HuH-7.5 (cell line): ENCODE measurements at regions not wholly inside any gene's neighbourhood (a gene's known extent, or its start where the extent isn't known, plus 50 kb on each side); places are given as distances from the start of the nearest gene placed in this dataset.

Source experiments
- DNase-seq: peaks from one replicate; pipeline ENCODE4 v3.0.0; 2011; ENCODE audit warnings: low spot score

DNA sequence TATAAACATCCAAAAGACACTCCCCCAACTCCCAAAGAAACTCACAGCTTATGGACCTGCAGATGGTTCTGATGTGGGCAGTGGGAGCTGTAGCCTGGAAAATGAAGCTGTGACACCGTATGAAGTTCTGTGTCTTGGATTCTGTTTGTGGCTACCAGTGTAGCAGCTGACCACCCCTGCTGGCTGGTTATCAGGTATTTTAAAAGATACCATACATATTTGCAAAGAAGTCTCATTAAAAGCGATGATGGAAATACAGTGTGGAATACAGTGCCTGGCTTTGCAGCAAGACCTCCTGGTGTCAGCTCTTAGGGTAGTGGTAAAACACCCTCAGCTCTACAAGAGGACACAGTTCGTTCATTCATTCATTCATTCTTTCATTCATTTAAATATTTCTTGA, 194.3 kb upstream of the PRKCQ start:
- no peak for DNase-seq

GRCh38 chr10:6771331-6771730, 191.3 kb upstream of the PRKCQ start:
- DNase-seq: no peak

- DNase-seq: no peak
Observed at GRCh38 chr10:6770846-6771245, 190.8 kb upstream of the PRKCQ start.

DNA sequence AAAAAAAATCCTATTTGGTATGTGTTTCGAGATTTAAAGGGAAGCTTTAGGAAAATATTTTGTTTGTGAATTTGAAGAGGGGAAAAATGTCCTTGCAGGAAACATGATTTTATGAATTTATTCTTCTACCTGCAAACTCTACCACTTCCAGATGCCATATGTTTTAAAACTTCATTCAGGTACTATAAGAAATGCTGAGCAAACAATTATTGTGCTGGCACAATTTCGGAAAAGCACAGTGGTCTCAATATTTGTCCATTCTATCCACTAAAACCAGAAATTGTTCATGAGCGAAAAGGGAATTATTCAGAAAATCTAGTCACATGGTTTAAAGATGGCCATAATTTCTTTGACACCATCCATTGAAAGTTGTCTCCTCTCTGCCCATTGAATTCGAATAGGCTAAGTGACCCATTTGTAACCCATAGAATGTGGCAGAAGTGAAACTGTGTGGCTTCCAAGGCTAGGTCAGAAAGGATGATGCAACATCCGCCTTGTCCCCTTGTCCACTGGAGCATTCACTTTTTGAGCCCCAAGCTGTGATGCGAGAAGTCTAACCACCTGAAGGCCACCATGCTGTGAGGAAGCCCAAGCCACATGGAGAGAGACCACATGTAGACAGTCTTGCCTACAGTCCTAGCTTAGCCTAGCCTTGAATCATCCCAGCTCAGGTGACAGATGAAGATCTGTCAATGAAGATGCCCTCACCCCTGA, 189.8 kb upstream of the PRKCQ start:
- DNase-seq: no peak

DNA sequence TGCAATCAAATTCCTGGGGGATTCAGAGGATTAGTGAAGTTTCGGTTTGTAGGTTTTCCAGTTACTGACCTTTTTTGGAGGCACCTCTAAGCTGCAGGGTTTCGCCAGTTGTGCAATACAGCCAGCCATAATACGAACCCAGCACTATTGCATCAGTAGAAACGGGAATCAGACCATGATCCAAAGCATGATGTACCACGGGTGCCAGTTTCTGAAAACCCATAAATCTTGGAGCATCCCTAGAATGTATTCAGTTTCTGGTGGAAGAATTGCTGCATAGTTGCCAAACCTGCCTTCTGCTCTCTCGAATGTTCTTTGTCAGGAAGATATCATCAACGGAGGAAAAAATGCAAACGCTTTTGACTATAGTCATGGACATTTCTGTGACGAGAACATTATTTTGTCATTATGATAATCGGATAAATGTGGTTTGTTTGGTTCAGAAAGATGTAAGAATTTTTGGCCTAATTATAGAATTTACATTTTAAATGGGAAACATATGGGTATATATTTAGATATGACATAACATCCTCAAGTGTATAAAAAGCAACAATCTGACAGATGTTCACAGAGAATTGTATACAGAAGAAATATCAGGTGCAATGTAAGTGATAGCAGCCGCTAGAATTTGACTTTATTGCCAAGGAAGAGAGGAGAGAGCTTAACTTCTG, 186.2 kb upstream of the PRKCQ start:
- no peak for DNase-seq

DNA sequence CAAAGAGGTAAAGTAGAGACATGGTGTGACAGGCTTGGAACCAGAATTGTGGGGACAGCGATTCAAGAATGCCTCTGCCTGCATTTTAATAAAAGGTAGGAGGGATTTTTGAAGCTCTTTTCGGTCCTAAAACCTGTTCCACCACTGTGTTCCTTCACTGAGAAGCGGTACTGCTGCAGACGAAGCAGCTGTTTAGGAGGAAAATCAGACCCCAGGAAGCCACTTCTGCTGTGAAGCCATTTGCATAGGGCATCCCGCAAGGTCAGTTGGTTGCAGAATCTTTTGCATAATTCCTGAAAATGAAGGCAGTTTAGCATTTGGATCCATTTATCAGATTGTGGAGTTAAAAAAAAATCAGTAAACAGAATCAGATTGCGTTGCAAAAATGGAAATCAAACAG, 183.3 kb upstream of the PRKCQ start:
- DNase-seq: no peak

DNA sequence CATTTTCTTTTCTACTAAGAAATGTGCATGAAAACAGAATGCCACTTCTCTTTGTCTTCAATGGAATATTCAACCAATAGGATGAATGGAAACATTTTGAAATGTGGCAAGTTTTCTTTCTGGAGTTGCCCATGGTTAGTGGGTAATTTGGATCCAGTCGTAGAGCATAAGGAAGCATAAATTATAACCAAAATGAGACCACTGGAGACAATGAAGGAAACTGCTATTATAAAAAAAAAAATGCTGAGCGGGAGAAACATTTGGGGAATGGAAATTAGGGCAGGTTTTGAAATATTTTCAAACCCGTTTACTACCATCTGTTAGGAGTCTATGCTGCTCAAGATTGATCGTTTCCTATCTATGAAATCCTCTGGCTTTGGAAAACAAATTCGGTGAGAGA, 182.9 kb upstream of the PRKCQ start:
- no peak for DNase-seq

GRCh38 chr10:6759961-6760360, 179.9 kb upstream of the PRKCQ start:
- DNase-seq: no peak

DNA sequence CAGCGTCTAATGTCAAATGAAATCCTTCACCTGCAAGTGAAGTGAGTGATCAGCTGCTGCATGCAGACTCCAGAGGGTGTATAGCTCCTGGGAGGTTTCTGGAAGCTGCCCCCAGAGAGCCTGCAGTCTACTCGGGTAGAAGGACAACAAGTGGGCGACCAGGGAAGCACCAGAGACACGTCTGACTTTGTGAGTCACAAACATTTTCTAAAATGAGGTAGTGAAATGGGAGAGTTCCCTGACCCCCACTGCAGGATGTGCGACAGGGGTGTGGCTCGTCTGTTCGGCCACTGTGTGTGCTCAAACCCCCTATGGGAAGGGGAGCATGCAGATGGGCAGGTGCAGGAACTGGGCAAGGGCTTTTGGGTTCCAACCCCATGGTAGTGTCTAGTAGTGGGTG, 177.1 kb upstream of the PRKCQ start:
- DNase-seq: no peak

DNA sequence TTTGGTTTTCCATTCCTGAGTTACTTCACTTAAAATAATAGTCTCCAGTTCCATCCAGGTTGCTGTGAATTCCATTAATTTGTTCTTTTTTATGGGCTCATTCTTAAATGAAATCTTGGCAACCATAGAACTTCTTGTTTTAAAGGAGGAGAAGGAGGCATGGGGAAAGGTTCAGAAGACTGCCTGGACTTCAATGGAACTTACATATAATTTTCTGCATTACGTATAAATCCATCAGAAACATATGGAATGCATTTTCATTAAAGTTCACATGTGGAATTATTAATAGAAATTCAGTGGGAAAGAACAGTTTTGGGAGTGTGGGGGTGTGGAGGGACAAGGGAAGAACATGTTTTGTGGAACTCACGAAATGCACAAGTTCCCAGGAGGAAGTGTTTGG, 176.6 kb upstream of the PRKCQ start:
- no peak for DNase-seq

DNA sequence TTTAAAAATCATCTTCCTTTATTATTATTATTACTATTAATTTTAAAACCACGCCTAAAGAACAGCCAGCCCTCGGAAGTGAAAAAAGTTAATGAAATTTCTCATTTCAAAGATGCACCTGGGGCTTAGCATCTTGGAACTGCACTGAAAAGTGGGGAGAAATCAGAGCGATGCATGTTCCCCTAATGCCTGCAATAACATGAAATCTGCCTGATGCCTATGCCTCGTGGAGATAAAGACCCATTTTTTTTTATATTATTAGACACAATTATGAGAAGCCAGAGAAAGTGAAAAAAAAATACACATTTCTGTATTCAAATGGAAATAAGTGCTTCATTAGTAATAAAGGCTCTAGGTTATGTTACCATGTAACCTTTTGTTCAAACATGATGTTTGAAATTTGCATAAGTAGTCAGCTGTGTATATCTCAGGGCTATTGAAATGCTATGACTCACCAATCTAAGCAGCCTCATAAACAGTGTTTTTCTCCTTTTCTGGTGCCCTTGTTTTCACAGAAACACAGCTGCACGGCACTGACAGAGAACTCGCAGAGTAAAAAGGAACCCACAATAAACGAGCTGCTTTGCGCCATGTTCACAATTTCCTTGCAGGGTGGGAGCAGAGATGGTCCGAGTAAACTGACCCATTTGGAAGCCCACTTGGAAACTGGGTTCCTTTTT, 175.8 kb upstream of the PRKCQ start:
- no peak for DNase-seq

DNA sequence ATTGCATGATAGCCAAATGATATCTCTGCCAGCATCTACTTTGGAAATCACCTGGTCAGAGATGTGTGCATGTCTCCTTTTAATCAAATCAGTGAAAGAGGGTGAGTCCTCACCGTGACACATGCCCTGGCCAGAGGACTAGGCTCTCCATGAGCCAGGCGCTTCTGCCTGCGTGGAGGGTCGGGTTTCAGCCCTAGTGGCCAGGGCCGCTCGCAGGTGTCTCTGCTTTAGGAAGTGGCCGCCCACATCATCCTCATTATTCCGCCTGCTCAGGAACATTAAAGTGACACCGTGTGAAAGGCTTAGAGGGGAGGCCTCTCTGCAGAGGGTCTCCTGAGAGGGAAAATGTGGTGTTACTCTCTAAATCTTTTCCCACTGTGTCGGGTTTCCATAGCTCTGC, 173.6 kb upstream of the PRKCQ start:
- no peak for DNase-seq

- DNase-seq: no peak
Observed at GRCh38 chr10:6751363-6751762, 171.3 kb upstream of the PRKCQ start.

GRCh38 chr10:6748981-6749635, 169.0 kb upstream of the PRKCQ start:
- no peak for DNase-seq

- no peak for DNase-seq
Observed at GRCh38 chr10:6748029-6748428, 168.0 kb upstream of the PRKCQ start.

DNA sequence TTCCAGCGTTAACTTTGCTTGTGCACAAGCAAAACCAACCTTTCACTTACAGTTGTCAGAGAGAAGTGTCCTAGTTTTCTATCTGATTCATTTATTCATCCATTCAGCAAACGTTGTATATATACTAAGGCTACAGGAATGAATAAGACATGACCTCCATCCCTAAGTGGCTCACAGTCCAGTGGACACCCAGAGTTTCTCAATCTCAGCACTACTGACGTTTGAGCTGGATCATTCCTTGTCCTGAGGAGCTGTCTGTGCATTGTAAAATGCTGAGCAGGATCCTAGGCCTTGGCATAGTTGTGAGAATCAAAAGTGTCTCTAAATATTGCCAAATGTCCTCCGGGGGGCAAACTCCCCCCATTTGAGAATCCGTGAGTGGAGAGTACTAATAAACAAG, 166.7 kb upstream of the PRKCQ start:
- DNase-seq: no peak

- no peak for DNase-seq
Observed at GRCh38 chr10:6743291-6743849, 163.3 kb upstream of the PRKCQ start.

DNA sequence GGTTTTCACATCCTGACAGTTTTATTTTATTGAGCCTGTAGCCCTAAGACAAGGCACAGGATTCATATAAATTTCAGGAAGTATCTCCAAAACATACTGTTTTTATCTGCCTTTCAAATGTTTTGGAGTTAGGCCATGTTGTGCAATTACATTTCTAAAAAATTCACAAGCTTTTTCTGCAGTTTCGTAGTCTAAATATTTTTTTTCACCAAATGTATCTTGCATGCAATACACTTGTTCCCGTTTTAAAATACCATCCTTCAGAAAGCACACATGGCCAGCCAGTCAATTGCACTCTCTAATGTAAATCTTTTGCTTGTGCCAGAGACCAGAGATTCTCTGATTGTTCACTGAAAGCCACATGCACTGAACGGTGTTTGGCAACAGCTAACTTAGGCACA, 161.5 kb upstream of the PRKCQ start:
- DNase-seq: no peak

- no peak for DNase-seq
Observed at GRCh38 chr10:6739530-6740174, 159.6 kb upstream of the PRKCQ start.

DNA sequence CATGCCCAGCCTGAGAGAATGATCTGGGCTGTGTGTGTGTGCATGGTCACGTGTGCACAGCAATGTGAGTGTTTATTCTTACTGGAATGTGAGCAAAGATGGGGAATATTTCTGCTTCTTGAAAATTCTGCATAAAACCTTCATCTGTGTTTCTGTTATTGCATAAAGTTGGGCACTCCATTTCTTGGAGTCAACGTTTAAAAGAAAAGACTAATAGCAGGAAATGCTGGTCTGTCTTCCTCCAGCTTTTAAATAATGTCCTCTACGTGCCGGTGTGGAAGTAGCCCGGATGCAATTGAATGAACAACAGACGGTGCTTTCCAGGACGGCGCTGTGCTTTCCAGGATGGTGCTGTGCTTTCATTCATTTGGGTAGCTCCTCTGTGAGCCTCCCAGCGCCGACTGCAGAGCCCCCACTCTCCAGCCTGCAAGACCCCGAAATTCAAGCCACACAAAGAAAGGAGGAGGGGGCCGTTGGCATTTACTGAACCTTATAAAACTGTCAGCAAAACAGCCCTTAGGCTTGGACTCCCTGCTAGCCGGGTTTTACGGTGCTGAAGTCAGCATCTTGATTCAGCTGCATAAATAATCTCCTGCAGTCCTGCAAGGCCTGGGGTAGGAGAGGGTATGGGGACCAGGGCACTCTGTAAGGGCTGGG, 158.2 kb upstream of the PRKCQ start:
- DNase-seq: no peak

- no peak for DNase-seq
Observed at GRCh38 chr10:6737758-6738111, 157.7 kb upstream of the PRKCQ start.
